Colonic mucosa (tissue), 4 donors: ENCODE measurements at regions not wholly inside any gene's neighbourhood (a gene's known extent, or its start where the extent isn't known, plus 50 kb on each side); places are given as distances from the start of the nearest gene placed in this dataset.

ENCODE experiments used
- DNase-seq: peaks from one replicate; pipeline ENCODE4 v3.0.0-alpha.2; 2020
- H3K27ac ChIP-seq: fragments of 200-600 bp; one replicate; pipeline ENCODE4 v1.8.0; 2021
- H3K27me3 ChIP-seq: fragments of 200-600 bp; one replicate; pipeline ENCODE4 v1.8.0; 2021
- H3K36me3 ChIP-seq: fragments of 200-600 bp; one replicate; pipeline ENCODE4 v1.8.0; 2021
- H3K4me1 ChIP-seq: fragments of 200-600 bp; one replicate; pipeline ENCODE4 v1.8.0; 2021; ENCODE audit warnings: mild to moderate bottlenecking
- H3K4me3 ChIP-seq: fragments of 200-600 bp; one replicate; pipeline ENCODE4 v1.8.0; 2021
- H3K9ac ChIP-seq, 2 donors: one replicate each; pipeline ENCODE4 v1.7.0; 2013; ENCODE audit warnings: control low read depth in 2 of 2, low read depth in 2 of 2, low read length in 2 of 2
- H3K9me3 ChIP-seq: fragments of 200-600 bp; one replicate; pipeline ENCODE4 v1.8.0; 2021
- CTCF ChIP-seq: fragments of 200-600 bp; IDR thresholded peaks from one replicate; pipeline ENCODE4 v1.8.0; 2022; ENCODE audit warnings: antibody characterized with exemption, mild to moderate bottlenecking
- intact Hi-C: fragments of 100-400 bp; cut with DNase I; formaldehyde crosslinking; loops from one replicate; pipeline ENCODE4 v1.14.1; 2022
- donor health status: healthy.
- donor health status: DM: no; HTN: no; CAD: no.
- donor health status: DM: no; HTN: no; CAD: no.

GRCh38 chr12:115416869-115417268 lies 732.9 kb upstream of the TBX3 start:
- H3K27me3 ChIP-seq: no peaks in the 10 kb centered on the region
- no peak overlapping the region for H3K9ac ChIP-seq
- DNase-seq: no peak
- no peaks in the 10 kb centered on the region for H3K36me3 ChIP-seq
- H3K9me3 ChIP-seq: no peaks in the 10 kb centered on the region
- no peak overlapping the region for H3K4me3 ChIP-seq
- intact Hi-C loops: no loop called here
- H3K4me1 ChIP-seq: no peaks in the 10 kb centered on the region
- no peak overlapping the region for H3K27ac ChIP-seq
- no peak for TF ChIP-seq CTCF

- no peaks in the 10 kb centered on the region for H3K9me3 ChIP-seq
- H3K27ac ChIP-seq: no peak overlapping the region
- no peak overlapping the region for H3K4me3 ChIP-seq
- no peak overlapping the region for H3K9ac ChIP-seq
- DNase-seq: no peak
- no peaks in the 10 kb centered on the region for H3K4me1 ChIP-seq
- TF ChIP-seq CTCF: no peak
- no peaks in the 10 kb centered on the region for H3K27me3 ChIP-seq
- H3K36me3 ChIP-seq: no peaks in the 10 kb centered on the region
- intact Hi-C loops: no loop called here
Measured at GRCh38 chr12:115413626-115414025, 729.7 kb upstream of the TBX3 start.

- intact Hi-C loops: no loop called here
Measured at GRCh38 chr12:115412831-115413230, 728.9 kb upstream of the TBX3 start.

GRCh38 chr12:115411121-115411520 lies 727.1 kb upstream of the TBX3 start:
- Histone ChIP-seq H3K36me3 (no peaks in the 10 kb centered on the region), H3K9ac (no peak overlapping the region)
- intact Hi-C loops: no loop called here

More at GRCh38 chr12:115412831-115413230, 728.9 kb upstream of the TBX3 start:
- no peaks in the 10 kb centered on the region for H3K27me3 ChIP-seq
- no peaks in the 10 kb centered on the region for H3K4me1 ChIP-seq
- no peaks in the 10 kb centered on the region for H3K9me3 ChIP-seq
- TF ChIP-seq CTCF: no peak
- no peak overlapping the region for H3K4me3 ChIP-seq
- no peak overlapping the region for H3K27ac ChIP-seq
- no peaks in the 10 kb centered on the region for H3K36me3 ChIP-seq
- H3K9ac ChIP-seq: no peak overlapping the region
- DNase-seq: no peak

GRCh38 chr12:115408642-115409041 lies 724.7 kb upstream of the TBX3 start:
- Histone ChIP-seq H3K36me3 (no peaks in the 10 kb centered on the region), H3K9ac (no peak overlapping the region), H3K9me3 (no peaks in the 10 kb centered on the region), H3K4me3 (no peak overlapping the region), H3K27ac (no peak overlapping the region), H3K4me1 (no peaks in the 10 kb centered on the region), H3K27me3 (no peaks in the 10 kb centered on the region)
- no peak for DNase-seq
- intact Hi-C loops: no loop called here
- no peak for TF ChIP-seq CTCF

More at GRCh38 chr12:115411121-115411520, 727.1 kb upstream of the TBX3 start:
- TF ChIP-seq CTCF: no peak
- Histone ChIP-seq H3K4me3 (no peak overlapping the region), H3K27ac (no peak overlapping the region), H3K4me1 (no peaks in the 10 kb centered on the region), H3K27me3 (no peaks in the 10 kb centered on the region), H3K9me3 (no peaks in the 10 kb centered on the region)
- DNase-seq: no peak

GRCh38 chr12:115407723-115408122 lies 723.7 kb upstream of the TBX3 start:
- no peaks in the 10 kb centered on the region for H3K36me3 ChIP-seq
- no peaks in the 10 kb centered on the region for H3K27me3 ChIP-seq
- no peak overlapping the region for H3K27ac ChIP-seq
- intact Hi-C loops: no loop called here
- no peak for DNase-seq
- no peaks in the 10 kb centered on the region for H3K9me3 ChIP-seq
- no peak for TF ChIP-seq CTCF
- H3K4me3 ChIP-seq: no peak overlapping the region
- no peaks in the 10 kb centered on the region for H3K4me1 ChIP-seq
- no peak overlapping the region for H3K9ac ChIP-seq
